Mesothelial cell of epicardium (in vitro differentiated cells): ENCODE measurements at regions not wholly inside any gene's neighbourhood (a gene's known extent, or its start where the extent isn't known, plus 50 kb on each side); places are given as distances from the start of the nearest gene placed in this dataset.

Source experiments
- DNase-seq, 2 experiments: peaks; one replicate each; pipeline ENCODE4 v3.0.0; 2021; ENCODE audit warnings: low spot score in 2 of 2; ENCODE audit not compliant: unreplicated experiment in 2 of 2
- H3K27ac Mint-ChIP-seq: 2 replicates; pipeline ENCODE4 v1.8.0; 2021; ENCODE audit warnings: mixed read lengths
- H3K27me3 Mint-ChIP-seq: 2 replicates; pipeline ENCODE4 v1.8.0; 2021; ENCODE audit warnings: low read depth, mixed read lengths
- H3K36me3 Mint-ChIP-seq: 2 replicates; pipeline ENCODE4 v1.8.0; 2021; ENCODE audit warnings: mixed read lengths
- H3K4me1 Mint-ChIP-seq: 2 replicates; pipeline ENCODE4 v1.8.0; 2021; ENCODE audit warnings: mixed read lengths
- H3K4me3 Mint-ChIP-seq: 2 replicates; pipeline ENCODE4 v1.8.0; 2021; ENCODE audit warnings: mild to moderate bottlenecking, moderate library complexity, mixed read lengths
- H3K9me3 Mint-ChIP-seq: 2 replicates; pipeline ENCODE4 v1.8.0; 2021; ENCODE audit warnings: mixed read lengths
- CTCF ChIP-seq: fragments of 200-600 bp; sonication (generic); IDR thresholded peaks from one replicate; pipeline ENCODE4 v1.5.0; 2021; ENCODE audit warnings: antibody characterized with exemption; ENCODE audit not compliant: unreplicated experiment

GRCh38 chr10:111459967-111460366 is 383.1 kb downstream of the ADRA2A start:
- DNase-seq = no peak
- TF ChIP-seq CTCF = no peak
- Mint-ChIP-seq H3K9me3 (peaks cover 27% of the 10 kb centered on the region), H3K36me3 (no peaks in the 10 kb centered on the region), H3K27me3 (peaks cover 16% of the 10 kb centered on the region), H3K27ac (no peak overlapping the region), H3K4me3 (no peak overlapping the region), H3K4me1 (no peaks in the 10 kb centered on the region)

- Mint-ChIP-seq H3K4me1 (peaks cover 13% of the 10 kb centered on the region), H3K27ac (no peak overlapping the region), H3K36me3 (no peaks in the 10 kb centered on the region), H3K4me3 (no peak overlapping the region), H3K27me3 (peaks cover 4% of the 10 kb centered on the region), H3K9me3 (no peaks in the 10 kb centered on the region)
- no peak for DNase-seq
- no peak for TF ChIP-seq CTCF
These were observed 395.6 kb downstream of the ADRA2A start for GRCh38 chr10:111472445-111472844.

- Mint-ChIP-seq H3K4me3 (no peak overlapping the region), H3K36me3 (no peaks in the 10 kb centered on the region), H3K27me3 (no peaks in the 10 kb centered on the region), H3K4me1 (peaks cover 17% of the 10 kb centered on the region), H3K27ac (no peak overlapping the region), H3K9me3 (no peaks in the 10 kb centered on the region)
- no peak for DNase-seq
- no peak for TF ChIP-seq CTCF
These were observed 396.5 kb downstream of the ADRA2A start for GRCh38 chr10:111473361-111473760.

GRCh38 chr10:111474786-111475185 is 398.0 kb downstream of the ADRA2A start:
- no peak overlapping the region for H3K27ac Mint-ChIP-seq
- no peak overlapping the region for H3K4me3 Mint-ChIP-seq
- no peaks in the 10 kb centered on the region for H3K9me3 Mint-ChIP-seq
- TF ChIP-seq CTCF = no peak
- no peaks in the 10 kb centered on the region for H3K36me3 Mint-ChIP-seq
- DNase-seq = no peak
- H3K4me1 Mint-ChIP-seq = peaks cover 18% of the 10 kb centered on the region
- H3K27me3 Mint-ChIP-seq = no peaks in the 10 kb centered on the region

- DNase-seq = no peak
- Mint-ChIP-seq H3K4me1 (peaks cover 22% of the 10 kb centered on the region), H3K36me3 (no peaks in the 10 kb centered on the region), H3K27me3 (no peaks in the 10 kb centered on the region), H3K9me3 (no peaks in the 10 kb centered on the region), H3K4me3 (no peak overlapping the region), H3K27ac (no peak overlapping the region)
- no peak for TF ChIP-seq CTCF
These were observed 398.9 kb downstream of the ADRA2A start for GRCh38 chr10:111475720-111476119.

- Mint-ChIP-seq H3K4me1 (peaks cover 22% of the 10 kb centered on the region), H3K4me3 (no peak overlapping the region), H3K27me3 (no peaks in the 10 kb centered on the region), H3K9me3 (no peaks in the 10 kb centered on the region), H3K27ac (no peak overlapping the region), H3K36me3 (no peaks in the 10 kb centered on the region)
- DNase-seq = no peak
- TF ChIP-seq CTCF = no peak
These were observed 401.8 kb downstream of the ADRA2A start for GRCh38 chr10:111478651-111479050.
